SKM-1 treated with dmso at 0.1 percent for 144 hours (cell line): ENCODE measurements at regions not wholly inside any gene's neighbourhood (a gene's known extent, or its start where the extent isn't known, plus 50 kb on each side); places are given as distances from the start of the nearest gene placed in this dataset.
"Not testable (repeated sequence)": the region's sequence is repeated elsewhere in the genome, so short reads cannot be mapped to it uniquely, and the experiment has no call there.

Experiments used
- DNase-seq: peaks from one replicate; lab custom pipeline; 2025; ENCODE audit not compliant: unreplicated experiment; lab: John Stamatoyannopoulos, UW

- no peak for DNase-seq
Measured at GRCh38 chr2:237195396-237196120, 109.9 kb downstream of the COPS8 start.

GRCh38 chr2:237196409-237196808, 110.7 kb downstream of the COPS8 start:
- DNase-seq, result no peak

GRCh38 chr2:237196866-237197618, 111.4 kb downstream of the COPS8 start:
- no peak for DNase-seq

GRCh38 chr2:237198164-237198855, 112.6 kb downstream of the COPS8 start:
- no peak for DNase-seq

GRCh38 chr2:237199082-237199481, 113.4 kb downstream of the COPS8 start:
- DNase-seq, result no peak

GRCh38 chr2:237199577-237199976, 113.9 kb downstream of the COPS8 start:
- DNase-seq, result no peak

- no peak for DNase-seq
Measured at GRCh38 chr2:237200462-237200861, 114.8 kb downstream of the COPS8 start.

GRCh38 chr2:237201461-237202287, 116.0 kb downstream of the COPS8 start:
- DNase-seq, result peak; percentile 3

- no peak for DNase-seq
Measured at GRCh38 chr2:237202288-237203030, 116.8 kb downstream of the COPS8 start.

- DNase-seq, result no peak
Measured at GRCh38 chr2:237205043-237205541, 119.4 kb downstream of the COPS8 start.

- DNase-seq, result no peak
Measured at GRCh38 chr2:237205561-237205971, 119.9 kb downstream of the COPS8 start.

GRCh38 chr2:237207646-237208045, 122.0 kb downstream of the COPS8 start:
- no peak for DNase-seq

- no peak for DNase-seq
Measured at GRCh38 chr2:237208373-237209260, 122.9 kb downstream of the COPS8 start.

GRCh38 chr2:237209885-237210284, 124.2 kb downstream of the COPS8 start:
- no peak for DNase-seq

- DNase-seq, result no peak
Measured at GRCh38 chr2:237210297-237210696, 124.6 kb downstream of the COPS8 start.

GRCh38 chr2:237210763-237211162, 125.1 kb downstream of the COPS8 start:
- DNase-seq, result no peak

GRCh38 chr2:237212356-237213279, 126.9 kb downstream of the COPS8 start:
- not testable (repeated sequence) for DNase-seq
